Medulla oblongata (tissue), 1 donor: ENCODE measurements at regions not wholly inside any gene's neighbourhood (a gene's known extent, or its start where the extent isn't known, plus 50 kb on each side); places are given as distances from the start of the nearest gene placed in this dataset.
"Not testable (repeated sequence)": the region's sequence is repeated elsewhere in the genome, so short reads cannot be mapped to it uniquely, and the experiment has no call there.

ENCODE experiments used
- DNase-seq: peaks from one replicate; pipeline ENCODE4 v3.0.0-alpha.2; 2015; ENCODE audit errors: extremely low spot score

GRCh38 chr20:5393218-5393870 is 76.6 kb upstream of the PROKR2 start:
- DNase-seq, result no peak

- DNase-seq, result no peak
Observed at GRCh38 chr20:5390720-5391119, 74.0 kb upstream of the PROKR2 start.

- DNase-seq, result not testable (repeated sequence)
Observed at GRCh38 chr20:5386846-5387245, 70.1 kb upstream of the PROKR2 start.

GRCh38 chr20:5381527-5381926 is 64.8 kb upstream of the PROKR2 start:
- DNase-seq, result not testable (repeated sequence)

GRCh38 chr20:5377484-5377883 is 60.7 kb upstream of the PROKR2 start:
- DNase-seq, result no peak

- DNase-seq, result no peak
Observed at GRCh38 chr20:5376228-5376627, 59.5 kb upstream of the PROKR2 start.

GRCh38 chr20:5374171-5374570 is 57.4 kb upstream of the PROKR2 start:
- no peak for DNase-seq

- DNase-seq, result no peak
Observed at GRCh38 chr20:5372371-5372770, 55.6 kb upstream of the PROKR2 start.

- DNase-seq, result peak; percentile 4
Observed at GRCh38 chr20:5369629-5370028, 52.9 kb upstream of the PROKR2 start.
